GM19372 (cell line): ENCODE measurements at regions not wholly inside any gene's neighbourhood (a gene's known extent, or its start where the extent isn't known, plus 50 kb on each side); places are given as distances from the start of the nearest gene placed in this dataset.
"Not testable (repeated sequence)": the region's sequence is repeated elsewhere in the genome, so short reads cannot be mapped to it uniquely, and the experiment has no call there.

ENCODE experiments used
- ATAC-seq: cut with Tn5 transposase; IDR thresholded peaks from one replicate; pipeline ENCODE4 v1.9.1; 2021; ENCODE audit warnings: mild to moderate bottlenecking, low read depth, moderate library complexity; ENCODE audit not compliant: unreplicated experiment

GRCh38 chr3:75572303-75572702 lies 91.8 kb upstream of the FRG2C start:
- ATAC-seq = not testable (repeated sequence)

DNA sequence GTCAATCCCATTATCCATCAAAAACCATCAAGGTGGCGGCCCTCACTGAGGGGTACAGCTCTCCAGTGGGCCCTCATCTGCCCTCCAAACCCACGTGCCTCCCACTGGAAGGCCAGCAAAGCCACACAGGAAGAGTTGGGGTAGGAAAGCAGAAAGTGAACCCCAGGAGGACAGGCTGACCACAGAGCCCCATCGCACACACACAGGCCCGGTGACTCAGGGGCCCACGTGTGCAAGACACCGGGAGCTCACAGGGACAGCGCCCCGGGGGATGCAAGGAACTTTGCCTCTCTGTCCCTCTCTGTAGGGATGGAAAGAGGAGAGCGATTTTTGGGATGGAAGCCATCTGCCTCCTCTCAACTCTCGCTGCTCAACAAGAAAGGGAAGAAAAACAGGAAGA lies 85.0 kb upstream of the FRG2C start:
- ATAC-seq = not testable (repeated sequence)

- not testable (repeated sequence) for ATAC-seq
Measured at GRCh38 chr3:75579536-75579935, 84.6 kb upstream of the FRG2C start.

GRCh38 chr3:75579981-75580782 lies 83.9 kb upstream of the FRG2C start:
- ATAC-seq = not testable (repeated sequence)

DNA sequence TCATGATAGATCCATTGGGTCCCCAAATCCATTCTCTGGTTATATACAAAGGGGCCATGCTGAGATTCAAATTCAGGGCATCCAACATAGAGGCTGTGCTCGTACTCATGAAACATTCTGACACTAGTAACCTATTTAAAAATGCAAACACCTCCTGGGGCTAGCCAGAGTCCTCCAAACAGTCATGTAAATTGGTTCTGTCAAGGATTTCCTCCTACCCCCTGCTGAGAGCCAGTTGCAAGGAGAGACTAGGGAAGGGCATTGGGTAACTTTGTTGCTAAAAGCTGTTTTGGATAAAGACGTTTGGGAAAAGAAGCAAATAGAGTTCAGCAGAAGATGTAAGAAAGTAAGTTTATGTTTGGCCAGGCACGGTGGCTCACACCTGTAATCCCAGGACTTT lies 81.6 kb upstream of the FRG2C start:
- ATAC-seq = not testable (repeated sequence)

- ATAC-seq = not testable (repeated sequence)
Measured at GRCh38 chr3:75583116-75583515, 81.0 kb upstream of the FRG2C start.

- not testable (repeated sequence) for ATAC-seq
Measured at GRCh38 chr3:75587695-75588094, 76.4 kb upstream of the FRG2C start.

GRCh38 chr3:75590382-75590781 lies 73.7 kb upstream of the FRG2C start:
- ATAC-seq = not testable (repeated sequence)

- not testable (repeated sequence) for ATAC-seq
Measured at GRCh38 chr3:75604286-75604934, 59.7 kb upstream of the FRG2C start.

DNA sequence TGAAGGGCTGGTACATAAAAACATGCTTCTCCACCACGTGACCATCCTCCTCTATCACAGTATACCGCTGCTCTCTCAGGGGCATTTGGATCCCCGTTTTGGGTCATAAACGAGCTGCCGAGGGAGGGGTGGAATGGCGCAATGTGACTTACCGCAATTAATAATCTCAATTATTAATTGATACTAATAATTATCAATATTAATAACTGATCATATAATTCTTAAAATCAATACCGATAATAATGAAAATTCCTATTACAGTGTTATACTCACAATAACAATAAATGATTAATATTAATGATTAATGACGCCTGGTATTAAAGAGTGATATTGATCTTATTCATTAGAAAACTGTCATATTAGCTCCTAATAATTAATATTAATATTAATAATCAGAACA lies 56.1 kb upstream of the FRG2C start:
- not testable (repeated sequence) for ATAC-seq

DNA sequence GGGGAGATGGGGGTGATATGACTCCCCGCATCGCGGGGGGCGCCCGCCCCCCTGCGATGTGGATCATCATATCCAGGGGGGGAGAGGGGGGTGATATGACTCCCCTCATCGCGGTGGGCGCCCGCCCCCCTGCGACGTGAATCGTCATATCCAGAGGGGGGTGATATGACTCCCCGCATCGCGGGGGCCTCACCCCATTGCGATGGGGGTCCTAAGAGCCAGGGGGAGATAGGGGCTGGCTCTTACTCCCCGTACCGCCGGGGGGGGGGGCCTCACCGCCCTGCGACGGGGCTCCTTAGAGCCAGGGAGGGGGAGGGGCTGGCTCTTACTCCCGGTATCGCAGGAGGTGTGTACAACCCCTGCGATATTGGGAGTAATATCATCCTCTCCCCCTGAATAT lies 54.5 kb upstream of the FRG2C start:
- ATAC-seq = not testable (repeated sequence)

GRCh38 chr3:75610773-75611172 lies 53.4 kb upstream of the FRG2C start:
- no peak for ATAC-seq

- ATAC-seq = not testable (repeated sequence)
Measured at GRCh38 chr3:75611724-75612460, 52.2 kb upstream of the FRG2C start.
